Neural progenitor cell (in vitro differentiated cells): ENCODE measurements at regions not wholly inside any gene's neighbourhood (a gene's known extent, or its start where the extent isn't known, plus 50 kb on each side); places are given as distances from the start of the nearest gene placed in this dataset.
A peak's percentile ranks its signal among the peaks of the same experiment; 100 is the strongest.

Experiments used
- DNase-seq: peaks from one replicate; pipeline ENCODE4 v3.0.0-alpha.2; 2016; ENCODE audit warnings: low spot score
- H2AFZ ChIP-seq: fragments of 200-600 bp; sonication (generic); replicated peaks from 2 replicates; pipeline ENCODE4 v1.6.1; 2016; ENCODE audit warnings: antibody characterized with exemption
- H3F3A ChIP-seq: fragments of 200-600 bp; sonication (generic); 2 replicates; pipeline ENCODE4 v1.6.1; 2016; ENCODE audit warnings: antibody characterized with exemption, low read depth
- H3K27ac ChIP-seq: fragments of 200-600 bp; sonication (generic); 2 replicates; pipeline ENCODE4 v1.5.1; 2016; ENCODE audit warnings: mild to moderate bottlenecking
- H3K27me3 ChIP-seq: fragments of 200-600 bp; sonication (generic); 2 replicates; pipeline ENCODE4 v1.6.1; 2016; ENCODE audit warnings: mild to moderate bottlenecking, moderate library complexity
- H3K36me3 ChIP-seq: fragments of 200-600 bp; sonication (generic); 2 replicates; pipeline ENCODE4 v1.5.1; 2016
- H3K4me1 ChIP-seq: fragments of 200-600 bp; sonication (generic); 2 replicates; pipeline ENCODE4 v1.6.1; 2016; ENCODE audit warnings: mixed run types
- H3K4me2 ChIP-seq: fragments of 200-600 bp; sonication (generic); 2 replicates; pipeline ENCODE4 v1.6.1; 2016
- H3K4me3 ChIP-seq: fragments of 200-600 bp; sonication (generic); 2 replicates; pipeline ENCODE4 v1.5.1; 2016
- H3K79me2 ChIP-seq: fragments of 200-600 bp; sonication (generic); 2 replicates; pipeline ENCODE4 v1.6.1; 2016; ENCODE audit warnings: low read depth
- H3K9ac ChIP-seq: fragments of 200-600 bp; sonication (generic); 2 replicates; pipeline ENCODE4 v1.6.1; 2016
- H3K9me3 ChIP-seq: fragments of 200-600 bp; sonication (generic); 2 replicates; pipeline ENCODE4 v1.5.1; 2016; ENCODE audit warnings: low read depth
- H4K20me1 ChIP-seq: fragments of 200-600 bp; sonication (generic); 2 replicates; pipeline ENCODE4 v1.6.1; 2016; ENCODE audit warnings: low read depth
- H3K27ac Mint-ChIP-seq: 3 replicates; pipeline ENCODE4 v1.8.0; 2021; ENCODE audit warnings: mixed read lengths
- H3K27me3 Mint-ChIP-seq: 2 replicates; pipeline ENCODE4 v1.8.0; 2022; ENCODE audit warnings: low read depth, mild to moderate bottlenecking, inconsistent platforms, moderate library complexity, mixed read lengths; ENCODE audit not compliant: insufficient read depth
- H3K36me3 Mint-ChIP-seq: 3 replicates; pipeline ENCODE4 v1.8.0; 2021; ENCODE audit warnings: mixed read lengths
- H3K4me1 Mint-ChIP-seq: 3 replicates; pipeline ENCODE4 v1.8.0; 2021; ENCODE audit warnings: mixed read lengths
- H3K4me3 Mint-ChIP-seq: 3 replicates; pipeline ENCODE4 v1.8.0; 2021; ENCODE audit warnings: mild to moderate bottlenecking, moderate library complexity, mixed read lengths
- H3K9me3 Mint-ChIP-seq: 3 replicates; pipeline ENCODE4 v1.8.0; 2020; ENCODE audit warnings: mixed read lengths
- EZH2 ChIP-seq: fragments of 200-600 bp; sonication (generic); IDR thresholded peaks from 2 replicates; pipeline ENCODE4 v1.6.1; 2017; ENCODE audit warnings: antibody characterized with exemption, mild to moderate bottlenecking, moderate library complexity
- EZH2phosphoT487 ChIP-seq: fragments of 200-600 bp; sonication (generic); IDR thresholded peaks from 2 replicates; pipeline ENCODE4 v1.6.1; 2017; ENCODE audit warnings: antibody characterized with exemption
- TF ChIP-seq, protein P1 (sequence below): fragments of 200-600 bp; sonication (generic); IDR thresholded peaks from 2 replicates; pipeline ENCODE4 v1.5.1; 2017; ENCODE audit warnings: antibody characterized with exemption, mild to moderate bottlenecking

GRCh38 chr12:113666223-113666622 lies 194.6 kb upstream of the LHX5 start:
- H3K36me3 ChIP-seq, result no peaks in the 10 kb centered on the region
- no peak overlapping the region for H3K4me2 ChIP-seq
- H2AFZ ChIP-seq, result no peak overlapping the region
- Mint-ChIP-seq H3K36me3 (no peaks in the 10 kb centered on the region), H3K4me1 (peaks cover 84% of the 10 kb centered on the region), H3K27ac (peak overlapping the region; percentile 88), H3K4me3 (peak overlapping the region; percentile 48), H3K9me3 (peaks cover 2% of the 10 kb centered on the region), H3K27me3 (peaks cover 23% of the 10 kb centered on the region)
- no peaks in the 10 kb centered on the region for H3K79me2 ChIP-seq
- no peaks in the 10 kb centered on the region for H4K20me1 ChIP-seq
- H3K9ac ChIP-seq, result no peak overlapping the region
- TF ChIP-seq EZH2, result no peak
- TF ChIP-seq, protein P1, sequence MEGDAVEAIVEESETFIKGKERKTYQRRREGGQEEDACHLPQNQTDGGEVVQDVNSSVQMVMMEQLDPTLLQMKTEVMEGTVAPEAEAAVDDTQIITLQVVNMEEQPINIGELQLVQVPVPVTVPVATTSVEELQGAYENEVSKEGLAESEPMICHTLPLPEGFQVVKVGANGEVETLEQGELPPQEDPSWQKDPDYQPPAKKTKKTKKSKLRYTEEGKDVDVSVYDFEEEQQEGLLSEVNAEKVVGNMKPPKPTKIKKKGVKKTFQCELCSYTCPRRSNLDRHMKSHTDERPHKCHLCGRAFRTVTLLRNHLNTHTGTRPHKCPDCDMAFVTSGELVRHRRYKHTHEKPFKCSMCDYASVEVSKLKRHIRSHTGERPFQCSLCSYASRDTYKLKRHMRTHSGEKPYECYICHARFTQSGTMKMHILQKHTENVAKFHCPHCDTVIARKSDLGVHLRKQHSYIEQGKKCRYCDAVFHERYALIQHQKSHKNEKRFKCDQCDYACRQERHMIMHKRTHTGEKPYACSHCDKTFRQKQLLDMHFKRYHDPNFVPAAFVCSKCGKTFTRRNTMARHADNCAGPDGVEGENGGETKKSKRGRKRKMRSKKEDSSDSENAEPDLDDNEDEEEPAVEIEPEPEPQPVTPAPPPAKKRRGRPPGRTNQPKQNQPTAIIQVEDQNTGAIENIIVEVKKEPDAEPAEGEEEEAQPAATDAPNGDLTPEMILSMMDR, result no peak
- TF ChIP-seq EZH2phosphoT487, result no peak
- DNase-seq, result no peak
- H3F3A ChIP-seq, result peaks cover 93% of the 10 kb centered on the region
- peaks cover 83% of the 10 kb centered on the region for H3K4me1 ChIP-seq
- H3K4me3 ChIP-seq, result no peak overlapping the region
- H3K9me3 ChIP-seq, result no peaks in the 10 kb centered on the region
- no peaks in the 10 kb centered on the region for H3K27me3 ChIP-seq
- peak overlapping the region; percentile 80 for H3K27ac ChIP-seq

DNA sequence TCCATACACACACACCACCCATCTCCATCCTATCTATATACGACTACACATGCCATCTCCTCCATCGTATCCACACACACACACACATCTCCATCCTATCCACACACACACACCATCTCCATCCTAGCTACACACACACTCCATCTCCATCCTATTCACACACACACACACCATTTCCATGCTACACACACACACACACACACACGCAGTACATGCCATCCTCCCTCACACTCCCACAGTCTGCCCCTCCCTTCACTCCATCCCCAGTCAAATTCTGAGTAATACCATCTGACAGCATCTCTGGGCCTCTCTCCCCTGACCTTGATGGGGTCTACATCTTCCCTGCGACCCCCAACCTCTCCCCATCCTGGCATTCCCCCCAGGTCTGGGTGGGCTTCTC lies 193.8 kb upstream of the LHX5 start:
- no peaks in the 10 kb centered on the region for H4K20me1 ChIP-seq
- peaks cover 87% of the 10 kb centered on the region for H3K4me1 ChIP-seq
- no peaks in the 10 kb centered on the region for H3K36me3 Mint-ChIP-seq
- TF ChIP-seq EZH2, result no peak
- TF ChIP-seq, protein P1, result no peak
- no peak for TF ChIP-seq EZH2phosphoT487
- peak overlapping the region; percentile 65 for H3K4me2 ChIP-seq
- H3K79me2 ChIP-seq, result no peaks in the 10 kb centered on the region
- H3K27ac ChIP-seq, result peak overlapping the region; percentile 80
- H3K27ac Mint-ChIP-seq, result peak overlapping the region; percentile 88
- no peaks in the 10 kb centered on the region for H3K9me3 Mint-ChIP-seq
- no peak for DNase-seq
- H2AFZ ChIP-seq, result no peak overlapping the region
- peaks cover 86% of the 10 kb centered on the region for H3K4me1 Mint-ChIP-seq
- H3K9me3 ChIP-seq, result no peaks in the 10 kb centered on the region
- H3K9ac ChIP-seq, result no peak overlapping the region
- H3K4me3 Mint-ChIP-seq, result no peak overlapping the region
- H3K4me3 ChIP-seq, result no peak overlapping the region
- no peaks in the 10 kb centered on the region for H3K36me3 ChIP-seq
- peaks cover 25% of the 10 kb centered on the region for H3K27me3 Mint-ChIP-seq
- H3F3A ChIP-seq, result peaks cover 85% of the 10 kb centered on the region
- no peaks in the 10 kb centered on the region for H3K27me3 ChIP-seq

- H4K20me1 ChIP-seq, result no peaks in the 10 kb centered on the region
- no peak overlapping the region for H3K9ac ChIP-seq
- H3K4me2 ChIP-seq, result peak overlapping the region; percentile 65
- Mint-ChIP-seq H3K4me1 (peaks cover 82% of the 10 kb centered on the region), H3K27ac (peak overlapping the region; percentile 88), H3K9me3 (no peaks in the 10 kb centered on the region), H3K27me3 (peaks cover 19% of the 10 kb centered on the region), H3K36me3 (no peaks in the 10 kb centered on the region), H3K4me3 (peak overlapping the region; percentile 30)
- peaks cover 83% of the 10 kb centered on the region for H3K4me1 ChIP-seq
- no peaks in the 10 kb centered on the region for H3K79me2 ChIP-seq
- TF ChIP-seq, protein P1, result no peak
- no peak for TF ChIP-seq EZH2phosphoT487
- TF ChIP-seq EZH2, result no peak
- no peaks in the 10 kb centered on the region for H3K9me3 ChIP-seq
- H3F3A ChIP-seq, result peaks cover 77% of the 10 kb centered on the region
- H3K36me3 ChIP-seq, result no peaks in the 10 kb centered on the region
- H3K27me3 ChIP-seq, result no peaks in the 10 kb centered on the region
- H2AFZ ChIP-seq, result no peak overlapping the region
- DNase-seq, result peak; percentile 89
- H3K27ac ChIP-seq, result peak overlapping the region; percentile 80
- H3K4me3 ChIP-seq, result peak overlapping the region; percentile 11
These were observed 192.6 kb upstream of the LHX5 start for GRCh38 chr12:113664224-113664681.
